Endodermal cell (in vitro differentiated cells): ENCODE measurements at regions not wholly inside any gene's neighbourhood (a gene's known extent, or its start where the extent isn't known, plus 50 kb on each side); places are given as distances from the start of the nearest gene placed in this dataset.

Experiments used
- DNase-seq: peaks from one replicate; pipeline ENCODE4 v3.0.0-alpha.2; 2017
- H3K27ac ChIP-seq: 2 replicates; pipeline ENCODE4 v1.5.1; 2013; ENCODE audit warnings: mild to moderate bottlenecking, low read depth, low read length, moderate library complexity
- H3K27me3 ChIP-seq: 2 replicates; pipeline ENCODE4 v1.6.1; 2013; ENCODE audit warnings: mild to moderate bottlenecking, low read length, moderate library complexity; ENCODE audit not compliant: insufficient read depth, control insufficient read depth, poor library complexity, severe bottlenecking
- H3K36me3 ChIP-seq: 2 replicates; pipeline ENCODE4 v1.7.0; 2013; ENCODE audit warnings: mild to moderate bottlenecking, low read length, moderate library complexity; ENCODE audit not compliant: control insufficient read depth, insufficient read depth
- H3K4me1 ChIP-seq: one replicate; pipeline ENCODE4 v1.7.0; 2013; ENCODE audit warnings: low read length; ENCODE audit not compliant: control insufficient read depth, insufficient read depth
- H3K4me3 ChIP-seq: 2 replicates; pipeline ENCODE4 v1.5.1; 2013; ENCODE audit warnings: mild to moderate bottlenecking, low read length, moderate library complexity
- H3K9ac ChIP-seq: 2 replicates; pipeline ENCODE4 v1.6.1; 2013; ENCODE audit warnings: mild to moderate bottlenecking, low read length, moderate library complexity; ENCODE audit not compliant: poor library complexity, severe bottlenecking; ENCODE audit errors: extremely low read depth
- H3K9me3 ChIP-seq: 2 replicates; pipeline ENCODE4 v1.6.1; 2013; ENCODE audit warnings: mild to moderate bottlenecking, low read length, moderate library complexity; ENCODE audit not compliant: control insufficient read depth
- H3K27ac Mint-ChIP-seq: 2 replicates; pipeline ENCODE4 v1.8.0; 2020; ENCODE audit warnings: mixed read lengths
- H3K27me3 Mint-ChIP-seq: 2 replicates; pipeline ENCODE4 v1.8.0; 2021; ENCODE audit warnings: mild to moderate bottlenecking, mixed read lengths; ENCODE audit not compliant: insufficient read depth
- H3K36me3 Mint-ChIP-seq: 2 replicates; pipeline ENCODE4 v1.8.0; 2020; ENCODE audit warnings: low read depth, mixed read lengths
- H3K4me1 Mint-ChIP-seq: 2 replicates; pipeline ENCODE4 v1.8.0; 2020; ENCODE audit warnings: mixed read lengths
- H3K4me3 Mint-ChIP-seq: 2 replicates; pipeline ENCODE4 v1.8.0; 2020; ENCODE audit warnings: mild to moderate bottlenecking, moderate library complexity, mixed read lengths
- H3K9me3 Mint-ChIP-seq: 2 replicates; pipeline ENCODE4 v1.8.0; 2020; ENCODE audit warnings: mild to moderate bottlenecking, mixed read lengths
- WGBS, 2 experiments: methylation state at CpG; one replicate each; pipeline versions ENCODE4 v1.1.5 to v1.1.7; 2013; ENCODE audit warnings: missing lambda C conversion rate in 2 of 2, mixed read lengths in 1 of 2; ENCODE audit not compliant: insufficient coverage in 1 of 2, insufficient read length in 1 of 2; 5-methylcytosine and 5-hydroxymethylcytosine counted together
- TF ChIP-seq, protein P1 (sequence below): fragments of 200-600 bp; sonication (generic); conservative IDR thresholded peaks from 2 replicates; pipeline ENCODE4 v1.5.0; 2021; ENCODE audit warnings: antibody characterized with exemption, mild to moderate bottlenecking

DNA sequence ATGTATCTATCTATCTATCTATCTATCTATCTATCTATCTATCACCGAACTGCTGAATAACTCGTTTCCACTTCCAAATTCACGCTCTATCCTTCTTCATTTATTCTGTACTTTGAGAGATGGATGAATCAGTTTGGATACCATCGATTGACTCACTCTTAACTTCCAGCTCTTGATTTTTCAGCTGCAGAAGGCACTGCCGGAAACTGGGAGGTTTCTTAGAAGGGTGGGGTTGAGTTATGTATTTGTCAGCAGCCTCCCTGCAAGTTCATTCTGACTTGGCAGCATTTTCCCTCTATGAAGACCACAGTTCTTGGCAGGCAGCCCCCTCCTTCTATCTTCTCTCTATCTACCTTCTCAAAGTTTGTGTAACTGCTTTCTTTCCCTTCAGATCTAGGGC is 112.0 kb upstream of the MAGEB18 start:
- Histone ChIP-seq H3K4me3 (no peak overlapping the region), H3K9ac (no peak overlapping the region), H3K9me3 (no peaks in the 10 kb centered on the region), H3K36me3 (no peaks in the 10 kb centered on the region), H3K4me1 (no peaks in the 10 kb centered on the region), H3K27ac (no peak overlapping the region), H3K27me3 (no peaks in the 10 kb centered on the region)
- TF ChIP-seq, protein P1, sequence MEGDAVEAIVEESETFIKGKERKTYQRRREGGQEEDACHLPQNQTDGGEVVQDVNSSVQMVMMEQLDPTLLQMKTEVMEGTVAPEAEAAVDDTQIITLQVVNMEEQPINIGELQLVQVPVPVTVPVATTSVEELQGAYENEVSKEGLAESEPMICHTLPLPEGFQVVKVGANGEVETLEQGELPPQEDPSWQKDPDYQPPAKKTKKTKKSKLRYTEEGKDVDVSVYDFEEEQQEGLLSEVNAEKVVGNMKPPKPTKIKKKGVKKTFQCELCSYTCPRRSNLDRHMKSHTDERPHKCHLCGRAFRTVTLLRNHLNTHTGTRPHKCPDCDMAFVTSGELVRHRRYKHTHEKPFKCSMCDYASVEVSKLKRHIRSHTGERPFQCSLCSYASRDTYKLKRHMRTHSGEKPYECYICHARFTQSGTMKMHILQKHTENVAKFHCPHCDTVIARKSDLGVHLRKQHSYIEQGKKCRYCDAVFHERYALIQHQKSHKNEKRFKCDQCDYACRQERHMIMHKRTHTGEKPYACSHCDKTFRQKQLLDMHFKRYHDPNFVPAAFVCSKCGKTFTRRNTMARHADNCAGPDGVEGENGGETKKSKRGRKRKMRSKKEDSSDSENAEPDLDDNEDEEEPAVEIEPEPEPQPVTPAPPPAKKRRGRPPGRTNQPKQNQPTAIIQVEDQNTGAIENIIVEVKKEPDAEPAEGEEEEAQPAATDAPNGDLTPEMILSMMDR, result no peak
- Mint-ChIP-seq H3K4me3 (no peak overlapping the region), H3K36me3 (no peaks in the 10 kb centered on the region), H3K4me1 (no peaks in the 10 kb centered on the region), H3K27ac (no peak overlapping the region), H3K27me3 (no peaks in the 10 kb centered on the region), H3K9me3 (peaks cover 19% of the 10 kb centered on the region)
- 91% methylated on average over 4 of the region's 5 CpGs; no CpG with 5 or more reads in 1 of the 2 experiments for WGBS, 2 experiments
- DNase-seq, result no peak

DNA sequence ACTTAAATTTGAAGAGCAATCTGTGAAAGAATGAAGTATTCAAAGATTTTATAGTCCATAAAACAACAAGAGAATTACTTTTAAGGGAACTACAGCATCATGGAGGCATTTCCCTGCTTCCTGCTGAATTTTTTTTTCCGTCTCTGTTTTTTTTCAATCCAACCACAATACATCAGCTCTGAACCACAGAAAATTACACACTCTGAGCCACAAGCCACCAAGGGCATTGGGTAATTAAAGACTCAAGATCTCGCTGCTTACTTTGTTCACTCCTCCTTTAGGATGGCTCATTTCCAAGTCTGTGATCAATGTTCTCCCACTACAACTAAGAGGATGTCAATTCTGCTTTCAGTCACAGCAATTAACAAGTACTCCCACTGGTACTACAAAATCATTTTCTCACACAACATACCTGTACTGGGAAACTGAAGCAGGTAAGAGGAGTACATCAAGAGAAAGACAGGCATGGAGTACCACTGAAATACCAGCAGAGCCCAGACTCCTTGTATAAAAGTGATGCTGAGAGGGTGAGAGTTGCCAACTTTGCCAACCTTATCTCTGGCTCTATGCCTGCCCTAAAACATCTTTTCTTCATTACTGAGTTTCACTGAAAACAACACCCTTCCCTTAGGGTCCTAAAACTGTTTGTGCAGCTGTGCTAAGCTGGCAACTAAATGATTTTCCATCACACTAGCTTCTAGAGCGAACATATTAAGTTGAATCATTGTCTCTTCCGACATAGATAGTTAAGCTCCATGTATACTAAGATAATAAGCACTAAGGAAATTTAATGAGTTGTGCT is 105.8 kb upstream of the MAGEB18 start:
- Histone ChIP-seq H3K4me3 (no peak overlapping the region), H3K4me1 (no peaks in the 10 kb centered on the region), H3K27ac (no peak overlapping the region), H3K9ac (no peak overlapping the region), H3K9me3 (no peaks in the 10 kb centered on the region), H3K36me3 (no peaks in the 10 kb centered on the region), H3K27me3 (no peaks in the 10 kb centered on the region)
- H3K27me3 Mint-ChIP-seq, result no peaks in the 10 kb centered on the region
- H3K36me3 Mint-ChIP-seq, result no peaks in the 10 kb centered on the region
- 84 to 100% methylated on average over 1 to 2 of the region's 4 CpGs for WGBS, 2 experiments
- no peak overlapping the region for H3K4me3 Mint-ChIP-seq
- no peak for DNase-seq
- no peaks in the 10 kb centered on the region for H3K4me1 Mint-ChIP-seq
- TF ChIP-seq, protein P1, result no peak
- peaks cover 41% of the 10 kb centered on the region for H3K9me3 Mint-ChIP-seq
- no peak overlapping the region for H3K27ac Mint-ChIP-seq

DNA sequence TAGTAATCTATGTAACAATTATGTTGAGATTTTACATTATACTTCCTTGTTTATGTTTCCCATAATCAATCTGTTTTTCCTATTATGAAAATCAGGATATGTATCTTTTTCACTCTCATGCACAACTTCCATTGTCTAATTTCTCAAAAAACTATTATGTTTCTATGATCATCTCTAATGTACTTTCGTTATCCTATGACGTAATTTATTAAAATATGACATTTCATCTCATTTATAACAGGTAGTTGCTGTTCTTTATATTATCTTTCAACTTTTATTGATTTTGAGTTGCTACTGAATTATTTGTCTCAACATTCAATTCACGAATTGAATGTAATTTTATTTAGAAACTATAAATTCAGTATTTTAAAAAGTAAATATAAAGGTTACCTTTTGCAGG is 100.8 kb upstream of the MAGEB18 start:
- Histone ChIP-seq H3K4me1 (no peaks in the 10 kb centered on the region), H3K27me3 (no peaks in the 10 kb centered on the region), H3K4me3 (no peak overlapping the region), H3K27ac (no peak overlapping the region), H3K9ac (no peak overlapping the region), H3K36me3 (no peaks in the 10 kb centered on the region), H3K9me3 (no peaks in the 10 kb centered on the region)
- no CpG with 5 or more reads among the region's 3 CpGs for WGBS, 2 experiments
- Mint-ChIP-seq H3K36me3 (no peaks in the 10 kb centered on the region), H3K4me1 (no peaks in the 10 kb centered on the region), H3K9me3 (peaks cover 43% of the 10 kb centered on the region), H3K27ac (no peak overlapping the region), H3K4me3 (no peak overlapping the region), H3K27me3 (no peaks in the 10 kb centered on the region)
- TF ChIP-seq, protein P1, result no peak
- no peak for DNase-seq
